Stomach (tissue), 4 donors: ENCODE measurements at regions not wholly inside any gene's neighbourhood (a gene's known extent, or its start where the extent isn't known, plus 50 kb on each side); places are given as distances from the start of the nearest gene placed in this dataset.

ENCODE experiments used
- POLR2AphosphoS5 ChIP-seq, 3 donors: sonication (generic); formaldehyde crosslinking; IDR thresholded peaks; one replicate each; pipeline ENCODE4 v1.6.1; 2016; ENCODE audit warnings: antibody characterized with exemption in 3 of 3
- TF ChIP-seq, protein P1 (sequence below), 7 experiments: fragments of 450-650 bp in 4 of 7; fragments of 200-600 bp in 3 of 7; sonication (generic) in 3 of 7; IDR thresholded peaks; one replicate each; pipeline ENCODE4 v1.5.1; 2016 to 2019; ENCODE audit warnings: antibody characterized with exemption in 7 of 7, control low read depth in 2 of 7, mild to moderate bottlenecking in 1 of 7

DNA sequence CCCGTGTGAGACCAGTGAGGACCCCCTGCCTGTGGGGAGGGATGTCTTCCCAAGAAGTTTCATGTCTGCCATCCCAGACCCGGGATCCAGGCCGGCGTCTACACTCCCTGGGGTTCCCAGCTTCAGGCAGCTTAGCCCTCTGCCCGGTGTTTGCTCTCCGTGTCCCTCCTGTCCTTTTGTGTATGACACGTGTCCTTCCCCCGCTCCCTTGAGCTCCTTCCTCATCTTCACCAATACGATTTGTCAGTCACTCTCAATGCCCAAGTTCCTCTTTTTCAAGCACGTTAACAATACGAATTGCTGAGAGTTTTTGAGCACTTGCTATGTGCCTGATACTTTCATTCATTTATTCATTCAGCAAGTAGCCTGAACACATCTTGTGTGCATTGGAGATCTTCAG, 115.6 kb upstream of the PTPN1 start:
- TF ChIP-seq, protein P1, sequence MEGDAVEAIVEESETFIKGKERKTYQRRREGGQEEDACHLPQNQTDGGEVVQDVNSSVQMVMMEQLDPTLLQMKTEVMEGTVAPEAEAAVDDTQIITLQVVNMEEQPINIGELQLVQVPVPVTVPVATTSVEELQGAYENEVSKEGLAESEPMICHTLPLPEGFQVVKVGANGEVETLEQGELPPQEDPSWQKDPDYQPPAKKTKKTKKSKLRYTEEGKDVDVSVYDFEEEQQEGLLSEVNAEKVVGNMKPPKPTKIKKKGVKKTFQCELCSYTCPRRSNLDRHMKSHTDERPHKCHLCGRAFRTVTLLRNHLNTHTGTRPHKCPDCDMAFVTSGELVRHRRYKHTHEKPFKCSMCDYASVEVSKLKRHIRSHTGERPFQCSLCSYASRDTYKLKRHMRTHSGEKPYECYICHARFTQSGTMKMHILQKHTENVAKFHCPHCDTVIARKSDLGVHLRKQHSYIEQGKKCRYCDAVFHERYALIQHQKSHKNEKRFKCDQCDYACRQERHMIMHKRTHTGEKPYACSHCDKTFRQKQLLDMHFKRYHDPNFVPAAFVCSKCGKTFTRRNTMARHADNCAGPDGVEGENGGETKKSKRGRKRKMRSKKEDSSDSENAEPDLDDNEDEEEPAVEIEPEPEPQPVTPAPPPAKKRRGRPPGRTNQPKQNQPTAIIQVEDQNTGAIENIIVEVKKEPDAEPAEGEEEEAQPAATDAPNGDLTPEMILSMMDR (IDR thresholded peaks at IDR 0.05), result no peak
- no peak for TF ChIP-seq POLR2AphosphoS5 (IDR thresholded peaks at IDR 0.05)
